Endothelial cell of umbilical vein (primary cell): ENCODE measurements at regions not wholly inside any gene's neighbourhood (a gene's known extent, or its start where the extent isn't known, plus 50 kb on each side); places are given as distances from the start of the nearest gene placed in this dataset.

ENCODE experiments used
- BruUV-seq: library from RNA; stranded (reverse); fragments of 400-500 nt; replicated peaks from 2 replicates; lab custom pipeline; 2021; lab: Mats Ljungman, UMichigan
- CTCF ChIA-PET: fragments of 300-600, 350-600 bp; sonication (Branson Sonifier 250); formaldehyde crosslinking; loops from one replicate; lab custom pipeline; 2021; ENCODE audit warnings: antibody characterized with exemption, inconsistent platforms; lab: Charles Lee
- POLR2A ChIA-PET: fragments of 300-600, 350-600 bp; sonication (Branson Sonifier 250); formaldehyde crosslinking; loops from one replicate; lab custom pipeline; 2021; ENCODE audit warnings: antibody characterized with exemption, inconsistent platforms; lab: Charles Lee
- DNase-seq: peaks from one replicate; pipeline ENCODE4 v3.0.0-alpha.2; 2011; ENCODE audit warnings: low read depth, low spot score
- FAIRE-seq: peaks from 2 replicates; lab custom pipeline; 2011; peaks lifted over from hg19 to GRCh38; lab: Jason Lieb, UNC
- H2AFZ ChIP-seq: 2 replicates; pipeline ENCODE4 v1.6.0; 2012; ENCODE audit warnings: low read depth, low read length, control low read depth, inconsistent platforms
- H3K27ac ChIP-seq: 2 replicates; pipeline ENCODE4 v1.5.1; 2011; ENCODE audit warnings: low read depth, mild to moderate bottlenecking, control low read depth, low read length, moderate library complexity; ENCODE audit not compliant: insufficient read depth
- H3K27me3 ChIP-seq, 2 experiments: 2 replicates each; pipeline versions ENCODE4 v1.6.0 to v1.6.1; 2011; ENCODE audit warnings: low read length in 2 of 2, mixed read lengths in 1 of 2; ENCODE audit not compliant: control insufficient read depth in 2 of 2, insufficient read depth in 2 of 2
- H3K36me3 ChIP-seq, 2 experiments: 2 replicates in 1 of 2; 3 replicates in 1 of 2; pipeline ENCODE4 v1.5.1; 2011; ENCODE audit warnings: low read length in 2 of 2, mild to moderate bottlenecking in 1 of 2, moderate library complexity in 1 of 2; ENCODE audit not compliant: control insufficient read depth in 2 of 2, insufficient read depth in 2 of 2; ENCODE audit errors: extremely low read depth in 1 of 2
- H3K4me1 ChIP-seq: 3 replicates; pipeline ENCODE4 v1.5.1; 2011; ENCODE audit warnings: mild to moderate bottlenecking, low read length; ENCODE audit not compliant: control insufficient read depth, insufficient read depth; ENCODE audit errors: extremely low read depth
- H3K4me2 ChIP-seq: 2 replicates; pipeline ENCODE4 v1.6.1; 2011; ENCODE audit warnings: low read length, control low read depth, mixed read lengths; ENCODE audit not compliant: insufficient read depth
- H3K4me3 ChIP-seq, 3 experiments: fragments of 200-600 bp in 1 of 3; sonication (generic), shearing (Covaris generic) in 1 of 3; replicated peaks in 1 of 3; 2 replicates each; pipeline ENCODE4 v1.5.1; 2011 to 2016; ENCODE audit warnings: control low read depth in 3 of 3, low read length in 3 of 3, mild to moderate bottlenecking in 2 of 3, inconsistent platforms in 1 of 3, low read depth in 1 of 3, moderate library complexity in 1 of 3; ENCODE audit not compliant: insufficient read depth in 1 of 3
- H3K79me2 ChIP-seq: 2 replicates; pipeline ENCODE4 v1.6.0; 2012; ENCODE audit warnings: low read length, inconsistent platforms; ENCODE audit not compliant: control insufficient read depth, insufficient read depth
- H3K9ac ChIP-seq: replicated peaks from 2 replicates; pipeline ENCODE3; 2011; ENCODE audit warnings: low read length, control low read depth; ENCODE audit not compliant: insufficient read depth; ENCODE audit errors: extremely low read depth
- H3K9me1 ChIP-seq: replicated peaks from 3 replicates; pipeline ENCODE4 v1.6.0; 2011; ENCODE audit warnings: mild to moderate bottlenecking, low read length; ENCODE audit not compliant: control insufficient read depth, insufficient read depth; ENCODE audit errors: extremely low read depth
- H3K9me3 ChIP-seq: replicated peaks from 2 replicates; pipeline ENCODE4 v1.5.1; 2012; ENCODE audit warnings: low read length, inconsistent platforms; ENCODE audit not compliant: control insufficient read depth, insufficient read depth
- H4K20me1 ChIP-seq: replicated peaks from 2 replicates; pipeline ENCODE3; 2011; ENCODE audit warnings: mild to moderate bottlenecking, low read length; ENCODE audit not compliant: control insufficient read depth, insufficient read depth; ENCODE audit errors: extremely low read depth
- EZH2 ChIP-seq: IDR thresholded peaks from 2 replicates; pipeline ENCODE4 v1.6.1; 2012; ENCODE audit warnings: borderline replicate concordance, low read depth, mild to moderate bottlenecking, moderate library complexity, low read length, inconsistent platforms; ENCODE audit not compliant: severe bottlenecking
- FOS ChIP-seq: IDR thresholded peaks from 2 replicates; pipeline ENCODE4 v1.6.1; 2011; ENCODE audit warnings: mild to moderate bottlenecking, low read length, moderate library complexity, borderline replicate concordance; ENCODE audit not compliant: insufficient read depth
- GATA2 ChIP-seq: IDR thresholded peaks from 2 replicates; pipeline ENCODE4 v1.7.0; 2011; ENCODE audit warnings: low read depth, mild to moderate bottlenecking, moderate library complexity, mixed read lengths, low read length; ENCODE audit not compliant: insufficient read length, insufficient read depth
- JUN ChIP-seq: IDR thresholded peaks from 2 replicates; pipeline ENCODE4 v1.6.1; 2011; ENCODE audit warnings: borderline replicate concordance, low read depth; ENCODE audit not compliant: insufficient read length, insufficient read depth
- MAX ChIP-seq: IDR thresholded peaks from 2 replicates; pipeline ENCODE4 v1.6.1; 2011; ENCODE audit not compliant: insufficient read depth, insufficient read length
- MYC ChIP-seq: IDR thresholded peaks from one replicate; pipeline ENCODE4 v1.6.1; 2011; ENCODE audit warnings: mild to moderate bottlenecking, low read depth, low read length
- POLR2A ChIP-seq: IDR thresholded peaks from 2 replicates; pipeline ENCODE4 v1.6.1; 2012; ENCODE audit warnings: low read depth, mild to moderate bottlenecking, control low read depth, low read length
- POLR2AphosphoS5 ChIP-seq: IDR thresholded peaks from 2 replicates; pipeline ENCODE4 v1.6.1; 2012; ENCODE audit warnings: low read depth, mild to moderate bottlenecking, control low read depth, low read length, moderate library complexity; ENCODE audit not compliant: insufficient read depth
- dilution Hi-C: fragments of 300-500 bp; cut with MboI; formaldehyde crosslinking; loops from one replicate; pipeline ENCODE4 v1.15.0; 2019; ENCODE audit warnings: low sequenced_read_pairs; ENCODE audit not compliant: extremely low pct_ligation_motif_present
- intact Hi-C: fragments of 100-400 bp; cut with micrococcal nuclease; formaldehyde crosslinking; loops from one replicate; pipeline ENCODE4 v1.10.0; 2022
- TF ChIP-seq, protein P1 (sequence below), 2 donors: IDR thresholded peaks; 1 replicate in 1 of 2; 2 replicates in 1 of 2; pipeline ENCODE4 v1.5.1; 2011; ENCODE audit warnings: low read length in 2 of 2, mild to moderate bottlenecking in 2 of 2, moderate library complexity in 2 of 2, control low read depth in 1 of 2, inconsistent platforms in 1 of 2, low read depth in 1 of 2; ENCODE audit not compliant: insufficient read depth in 1 of 2; ENCODE audit errors: extremely low read depth in 1 of 2

DNA sequence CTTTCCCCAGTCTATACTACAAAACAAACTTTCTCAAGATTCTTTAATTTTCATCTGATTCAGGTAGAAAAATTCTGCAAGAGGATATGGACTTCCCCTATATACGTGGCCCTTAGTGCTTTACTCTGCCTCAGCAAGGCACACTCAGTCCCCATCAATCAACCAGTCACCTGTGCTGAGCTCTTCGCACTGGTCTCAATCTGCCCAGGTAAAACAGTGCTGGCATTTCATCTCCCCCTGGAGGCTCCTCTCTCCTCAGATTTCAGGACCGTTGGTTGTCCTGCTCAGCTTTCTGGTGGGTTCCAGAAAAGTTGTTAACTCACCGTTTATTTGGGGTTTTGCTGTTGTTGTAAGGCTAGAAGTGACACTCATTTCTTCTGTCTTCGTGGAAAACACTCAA lies 518.1 kb downstream of the TRIML1 start:
- Histone ChIP-seq H2AFZ (no peak overlapping the region), H3K9me3 (peaks cover 3% of the 10 kb centered on the region), H4K20me1 (no peaks in the 10 kb centered on the region), H3K4me2 (no peak overlapping the region), H3K4me1 (no peaks in the 10 kb centered on the region), H3K27me3 (no peaks in the 10 kb centered on the region), H3K27ac (no peak overlapping the region), H3K9ac (no peak overlapping the region), H3K9me1 (no peaks in the 10 kb centered on the region), H3K36me3 (no peaks in the 10 kb centered on the region), H3K79me2 (no peaks in the 10 kb centered on the region), H3K4me3 (no peak overlapping the region)
- intact Hi-C loops (no loop called here), dilution Hi-C loops (no loop called here)
- ChIA-PET POLR2A (no interaction called here), CTCF (no interaction called here)
- no peak for FAIRE-seq
- TF ChIP-seq GATA2 = no peak
- TF ChIP-seq FOS = no peak
- TF ChIP-seq MAX = no peak
- TF ChIP-seq POLR2AphosphoS5 = no peak
- TF ChIP-seq, protein P1, sequence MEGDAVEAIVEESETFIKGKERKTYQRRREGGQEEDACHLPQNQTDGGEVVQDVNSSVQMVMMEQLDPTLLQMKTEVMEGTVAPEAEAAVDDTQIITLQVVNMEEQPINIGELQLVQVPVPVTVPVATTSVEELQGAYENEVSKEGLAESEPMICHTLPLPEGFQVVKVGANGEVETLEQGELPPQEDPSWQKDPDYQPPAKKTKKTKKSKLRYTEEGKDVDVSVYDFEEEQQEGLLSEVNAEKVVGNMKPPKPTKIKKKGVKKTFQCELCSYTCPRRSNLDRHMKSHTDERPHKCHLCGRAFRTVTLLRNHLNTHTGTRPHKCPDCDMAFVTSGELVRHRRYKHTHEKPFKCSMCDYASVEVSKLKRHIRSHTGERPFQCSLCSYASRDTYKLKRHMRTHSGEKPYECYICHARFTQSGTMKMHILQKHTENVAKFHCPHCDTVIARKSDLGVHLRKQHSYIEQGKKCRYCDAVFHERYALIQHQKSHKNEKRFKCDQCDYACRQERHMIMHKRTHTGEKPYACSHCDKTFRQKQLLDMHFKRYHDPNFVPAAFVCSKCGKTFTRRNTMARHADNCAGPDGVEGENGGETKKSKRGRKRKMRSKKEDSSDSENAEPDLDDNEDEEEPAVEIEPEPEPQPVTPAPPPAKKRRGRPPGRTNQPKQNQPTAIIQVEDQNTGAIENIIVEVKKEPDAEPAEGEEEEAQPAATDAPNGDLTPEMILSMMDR (IDR thresholded peaks at IDR 0.05; ENCODE audit: extremely low read depth in 1 of 2, insufficient read depth in 1 of 2, low read depth in 1 of 2, low read length in 2 of 2) = no peak
- no TSS peak for BruUV-seq
- no peak for DNase-seq

GRCh38 chr4:188658958-188659522 lies 519.8 kb downstream of the TRIML1 start:
- H3K27me3 ChIP-seq = no peaks in the 10 kb centered on the region
- H3K9me1 ChIP-seq = no peaks in the 10 kb centered on the region
- H2AFZ ChIP-seq = no peak overlapping the region
- intact Hi-C loops = no loop called here
- CTCF ChIA-PET = no interaction called here
- H4K20me1 ChIP-seq = no peaks in the 10 kb centered on the region
- TF ChIP-seq EZH2 (no peak), MAX (no peak), POLR2A (no peak), POLR2AphosphoS5 (no peak), FOS (no peak), GATA2 (no peak), MYC (no peak), JUN (no peak)
- TF ChIP-seq, protein P1 (IDR thresholded peaks at IDR 0.05; ENCODE audit: extremely low read depth in 1 of 2, insufficient read depth in 1 of 2, low read depth in 1 of 2, low read length in 2 of 2) = no peak
- H3K79me2 ChIP-seq = no peaks in the 10 kb centered on the region
- H3K9ac ChIP-seq = no peak overlapping the region
- POLR2A ChIA-PET = no interaction called here
- no peak overlapping the region for H3K27ac ChIP-seq
- FAIRE-seq (no peak), DNase-seq (no peak)
- dilution Hi-C loops = no loop called here
- BruUV-seq = no TSS peak
- no peaks in the 10 kb centered on the region for H3K36me3 ChIP-seq
- no peak overlapping the region for H3K4me3 ChIP-seq
- no peak overlapping the region for H3K4me2 ChIP-seq
- no peaks in the 10 kb centered on the region for H3K4me1 ChIP-seq
- H3K9me3 ChIP-seq = no peaks in the 10 kb centered on the region
